SK-N-SH (cell line): ENCODE measurements at regions not wholly inside any gene's neighbourhood (a gene's known extent, or its start where the extent isn't known, plus 50 kb on each side); places are given as distances from the start of the nearest gene placed in this dataset.

Experiments
- CTCF ChIA-PET: fragments of 300-600, 350-600 bp; formaldehyde crosslinking; extraction: SDS; loops from one replicate; lab custom pipeline; 2021; lab: Yijun Ruan, JAX
- POLR2A ChIA-PET: fragments of 350-600 bp; sonication (Branson Sonifier 250); formaldehyde crosslinking; extraction: SDS; loops from one replicate; lab custom pipeline; 2020; ENCODE audit warnings: antibody characterized with exemption, inconsistent platforms; lab: Yijun Ruan, JAX
- DNase-seq: peaks from one replicate; pipeline ENCODE4 v3.0.0; 2012
- H2AFZ ChIP-seq: fragments of 200-600 bp; sonication (generic); 2 replicates; pipeline ENCODE4 v1.8.1; 2016; ENCODE audit warnings: antibody characterized with exemption, mild to moderate bottlenecking, low read depth
- H3F3A ChIP-seq: fragments of 200-600 bp; sonication (generic); replicated peaks from 2 replicates; pipeline ENCODE3; 2016; ENCODE audit warnings: antibody characterized with exemption, mild to moderate bottlenecking; ENCODE audit not compliant: insufficient read depth
- H3K27ac ChIP-seq, 2 experiments: fragments of 200-500 bp in 1 of 2; fragments of 200-600 bp in 1 of 2; sonication (Bioruptor generic) in 1 of 2; sonication (generic), shearing (Covaris generic) in 1 of 2; 2 replicates each; pipeline versions ENCODE4 v1.5.1 to v1.6.1; 2014 to 2016; ENCODE audit warnings: low read depth in 2 of 2, inconsistent platforms in 1 of 2, low read length in 1 of 2, mild to moderate bottlenecking in 1 of 2, mixed read lengths in 1 of 2
- H3K27me3 ChIP-seq: fragments of 200-600 bp; sonication (generic), shearing (Covaris generic); 2 replicates; pipeline ENCODE4 v1.6.1; 2016; ENCODE audit warnings: mixed run types; ENCODE audit not compliant: insufficient read depth
- H3K36me3 ChIP-seq, 2 experiments: fragments of 200-500 bp in 1 of 2; fragments of 200-600 bp in 1 of 2; sonication (Bioruptor generic) in 1 of 2; sonication (generic) in 1 of 2; replicated peaks in 1 of 2; 2 replicates each; pipeline versions ENCODE3 to v1.5.1; 2014 to 2016; ENCODE audit warnings: low read length in 1 of 2, mild to moderate bottlenecking in 1 of 2; ENCODE audit not compliant: insufficient read depth in 2 of 2, control insufficient read depth in 1 of 2
- H3K4me1 ChIP-seq, 2 experiments: fragments of 200-500 bp in 1 of 2; fragments of 200-600 bp in 1 of 2; sonication (Bioruptor generic) in 1 of 2; sonication (generic), shearing (Covaris generic) in 1 of 2; 2 replicates each; pipeline versions ENCODE4 v1.5.1 to v1.6.1; 2014 to 2016; ENCODE audit warnings: low read depth in 1 of 2, low read length in 1 of 2, mixed run types in 1 of 2; ENCODE audit not compliant: insufficient read depth in 2 of 2, control insufficient read depth in 1 of 2
- H3K4me2 ChIP-seq: fragments of 200-600 bp; sonication (generic), shearing (Covaris generic); 2 replicates; pipeline ENCODE4 v1.6.1; 2017; ENCODE audit warnings: mixed run types
- H3K4me3 ChIP-seq, 2 experiments: fragments of 200-500 bp in 1 of 2; fragments of 200-600 bp in 1 of 2; sonication (Bioruptor generic) in 1 of 2; sonication (generic), shearing (Covaris generic) in 1 of 2; 2 replicates each; pipeline versions ENCODE4 v1.5.1 to v1.8.1; 2014 to 2016; ENCODE audit warnings: low read depth in 2 of 2, inconsistent platforms in 1 of 2, low read length in 1 of 2, mild to moderate bottlenecking in 1 of 2, mixed read lengths in 1 of 2, moderate library complexity in 1 of 2
- H3K79me2 ChIP-seq: fragments of 200-600 bp; sonication (generic); 2 replicates; pipeline ENCODE4 v1.8.1; 2017; ENCODE audit warnings: mild to moderate bottlenecking; ENCODE audit not compliant: insufficient read depth
- H3K9ac ChIP-seq: fragments of 200-600 bp; sonication (generic); 2 replicates; pipeline ENCODE4 v1.6.1; 2017; ENCODE audit warnings: mixed run types
- H3K9me2 ChIP-seq: fragments of 200-600 bp; sonication (generic); 2 replicates; pipeline ENCODE4 v1.6.1; 2017; ENCODE audit warnings: mixed run types
- H3K9me3 ChIP-seq: fragments of 200-600 bp; sonication (generic); 2 replicates; pipeline ENCODE4 v1.6.1; 2017; ENCODE audit warnings: mixed run types, mild to moderate bottlenecking, moderate library complexity
- H4K20me1 ChIP-seq: fragments of 200-600 bp; sonication (generic); 2 replicates; pipeline ENCODE4 v1.6.1; 2017; ENCODE audit warnings: mild to moderate bottlenecking, mixed run types; ENCODE audit not compliant: insufficient read depth
- CTCF ChIP-seq: fragments of 200-600 bp; sonication (generic); IDR thresholded peaks from 2 replicates; pipeline ENCODE4 v1.6.1; 2017; ENCODE audit warnings: antibody characterized with exemption, mild to moderate bottlenecking, moderate library complexity
- ELF1 ChIP-seq: IDR thresholded peaks from 2 replicates; pipeline ENCODE4 v1.4.0; 2012
- EZH2phosphoT487 ChIP-seq: fragments of 200-600 bp; sonication (generic); IDR thresholded peaks from 2 replicates; pipeline ENCODE4 v1.6.1; 2017; ENCODE audit warnings: low read depth, mixed run types, mild to moderate bottlenecking, antibody characterized with exemption, moderate library complexity, borderline replicate concordance
- FOXJ3 ChIP-seq: sonication (generic); formaldehyde crosslinking; IDR thresholded peaks from 2 replicates; pipeline ENCODE4 v1.5.1; 2020; ENCODE audit warnings: mild to moderate bottlenecking, missing genetic modification reagents
- FOXM1 ChIP-seq: IDR thresholded peaks from 2 replicates; pipeline ENCODE4 v1.4.0; 2012; ENCODE audit warnings: low read depth, mild to moderate bottlenecking
- GATA2 ChIP-seq: sonication (generic); formaldehyde crosslinking; IDR thresholded peaks from 2 replicates; pipeline ENCODE4 v1.5.0; 2020; ENCODE audit warnings: mild to moderate bottlenecking, missing genetic modification reagents
- IRF3 ChIP-seq: fragments of 150-350 bp; IDR thresholded peaks from 2 replicates; pipeline ENCODE4 v1.6.1; 2016; ENCODE audit warnings: mild to moderate bottlenecking, low read depth, low read length
- JUND ChIP-seq: IDR thresholded peaks from 2 replicates; pipeline ENCODE4 v1.4.0; 2012
- MEF2A ChIP-seq: IDR thresholded peaks from 2 replicates; pipeline ENCODE4 v1.4.0; 2012; ENCODE audit warnings: low read depth, borderline replicate concordance
- NFIC ChIP-seq: IDR thresholded peaks from 2 replicates; pipeline ENCODE4 v1.4.0; 2012; ENCODE audit warnings: borderline replicate concordance
- NRF1 ChIP-seq: IDR thresholded peaks from 2 replicates; pipeline ENCODE4 v1.6.1; 2012; ENCODE audit warnings: low read depth, mild to moderate bottlenecking, low read length
- POLR2AphosphoS5 ChIP-seq: IDR thresholded peaks from 2 replicates; pipeline ENCODE4 v1.6.1; 2012; ENCODE audit warnings: low read depth, low read length
- RAD21 ChIP-seq: IDR thresholded peaks from 2 replicates; pipeline ENCODE4 v1.6.1; 2012; ENCODE audit warnings: mild to moderate bottlenecking, low read length
- REST ChIP-seq: IDR thresholded peaks from 2 replicates; pipeline ENCODE4 v1.6.1; 2012; ENCODE audit warnings: mild to moderate bottlenecking, low read depth, low read length, moderate library complexity
- TAF1 ChIP-seq: IDR thresholded peaks from 2 replicates; pipeline ENCODE4 v1.6.1; 2012; ENCODE audit warnings: low read depth, mild to moderate bottlenecking, low read length, moderate library complexity, borderline replicate concordance
- TCF12 ChIP-seq: IDR thresholded peaks from 2 replicates; pipeline ENCODE4 v1.4.0; 2012
- USF2 ChIP-seq: fragments of 150-350 bp; IDR thresholded peaks from 2 replicates; pipeline ENCODE4 v1.6.1; 2017; ENCODE audit warnings: antibody characterized with exemption, low read length, low read depth, borderline replicate concordance
- YY1 ChIP-seq: IDR thresholded peaks from 2 replicates; pipeline ENCODE4 v1.4.0; 2012; ENCODE audit warnings: low read depth, mild to moderate bottlenecking
- WGBS: methylation state at CpG from one replicate; pipeline ENCODE4 v1.1.6; 2017; ENCODE audit warnings: low lambda C conversion rate; 5-methylcytosine and 5-hydroxymethylcytosine counted together

DNA sequence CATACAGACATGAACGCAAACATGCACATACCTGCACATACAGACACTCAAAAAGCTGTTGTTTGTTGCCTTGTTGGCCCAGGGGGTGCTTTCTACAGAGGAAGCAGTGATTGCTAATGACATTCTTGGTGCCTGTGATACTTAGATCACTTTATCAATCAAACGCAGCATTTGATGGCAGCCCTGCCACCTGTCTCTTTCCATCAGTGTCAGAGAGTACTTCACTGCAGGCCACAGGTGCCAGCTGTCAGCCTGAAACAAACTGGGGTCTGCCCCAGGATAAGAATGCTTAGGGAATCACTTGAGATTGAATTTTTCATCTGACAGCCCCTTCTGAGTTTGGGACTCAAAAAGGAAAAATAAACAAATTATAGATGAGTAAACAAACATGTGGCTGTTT is 388.9 kb upstream of the SGCD start:
- CTCF ChIA-PET: interaction anchor here (0.6 to 0.9 kb wide), 2 partner anchors 23 to 82 kb away, joined by 3 read pairs; no protein-coding TSS in a partner anchor
- no peak for DNase-seq
- H4K20me1 ChIP-seq: no peaks in the 10 kb centered on the region
- H3K36me3 ChIP-seq: no peaks in the 10 kb centered on the region
- H3K79me2 ChIP-seq: no peaks in the 10 kb centered on the region
- POLR2A ChIA-PET: no interaction called here
- no peaks in the 10 kb centered on the region for H3F3A ChIP-seq
- no peaks in the 10 kb centered on the region for H3K27me3 ChIP-seq
- no peak overlapping the region for H3K27ac ChIP-seq
- H3K4me1 ChIP-seq: no peaks in the 10 kb centered on the region
- no peak overlapping the region for H3K4me3 ChIP-seq
- TF ChIP-seq FOXJ3 (CRISPR knock-in tag) (no peak), JUND (no peak), ELF1 (no peak), FOXM1 (no peak), NRF1 (no peak), MEF2A (no peak), USF2 (no peak), TCF12 (no peak), RAD21 (no peak), GATA2 (CRISPR knock-in tag) (no peak), POLR2AphosphoS5 (no peak), REST (no peak), NFIC (no peak), YY1 (no peak), IRF3 (no peak), TAF1 (no peak), EZH2phosphoT487 (no peak), CTCF (no peak)
- TF ChIP-seq, all 33 proteins: peak for 0
- no peak overlapping the region for H3K4me2 ChIP-seq
- no peak overlapping the region for H3K9ac ChIP-seq
- no peak overlapping the region for H2AFZ ChIP-seq
- no peaks in the 10 kb centered on the region for H3K9me2 ChIP-seq
- 35% methylated on average over 2 of the region's 2 CpGs for whole genome bisulfite sequencing
- H3K9me3 ChIP-seq: no peaks in the 10 kb centered on the region
